ENCODE measurements at regions not wholly inside any gene's neighbourhood (a gene's known extent, or its start where the extent isn't known, plus 50 kb on each side); places are given as distances from the start of the nearest gene placed in this dataset.

DNA sequence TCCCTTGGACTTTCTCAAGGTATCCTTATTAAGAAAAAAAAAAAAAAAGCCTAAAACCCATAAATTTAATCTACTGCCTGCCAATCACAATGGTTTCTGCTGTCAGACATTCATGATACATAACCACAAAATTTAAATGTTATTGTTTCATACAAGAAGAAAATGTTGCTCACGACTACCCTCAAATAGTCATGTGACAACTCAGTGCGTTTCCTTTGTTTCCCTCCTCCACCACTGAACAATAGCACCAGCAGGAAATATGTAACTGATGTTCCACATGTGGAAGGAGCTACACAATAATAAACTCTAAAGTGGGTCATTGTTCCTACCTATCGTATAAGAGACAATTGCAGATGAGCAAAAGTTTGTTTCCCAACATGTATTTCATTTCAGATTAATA is 244.1 kb upstream of the EDNRA start:
- TF ChIP-seq, protein P1, sequence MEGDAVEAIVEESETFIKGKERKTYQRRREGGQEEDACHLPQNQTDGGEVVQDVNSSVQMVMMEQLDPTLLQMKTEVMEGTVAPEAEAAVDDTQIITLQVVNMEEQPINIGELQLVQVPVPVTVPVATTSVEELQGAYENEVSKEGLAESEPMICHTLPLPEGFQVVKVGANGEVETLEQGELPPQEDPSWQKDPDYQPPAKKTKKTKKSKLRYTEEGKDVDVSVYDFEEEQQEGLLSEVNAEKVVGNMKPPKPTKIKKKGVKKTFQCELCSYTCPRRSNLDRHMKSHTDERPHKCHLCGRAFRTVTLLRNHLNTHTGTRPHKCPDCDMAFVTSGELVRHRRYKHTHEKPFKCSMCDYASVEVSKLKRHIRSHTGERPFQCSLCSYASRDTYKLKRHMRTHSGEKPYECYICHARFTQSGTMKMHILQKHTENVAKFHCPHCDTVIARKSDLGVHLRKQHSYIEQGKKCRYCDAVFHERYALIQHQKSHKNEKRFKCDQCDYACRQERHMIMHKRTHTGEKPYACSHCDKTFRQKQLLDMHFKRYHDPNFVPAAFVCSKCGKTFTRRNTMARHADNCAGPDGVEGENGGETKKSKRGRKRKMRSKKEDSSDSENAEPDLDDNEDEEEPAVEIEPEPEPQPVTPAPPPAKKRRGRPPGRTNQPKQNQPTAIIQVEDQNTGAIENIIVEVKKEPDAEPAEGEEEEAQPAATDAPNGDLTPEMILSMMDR (IDR thresholded peaks at IDR 0.05) = no peak
- no peak for TF ChIP-seq POLR2A (IDR thresholded peaks at IDR 0.05)
